ENCODE measurements at regions not wholly inside any gene's neighbourhood (a gene's known extent, or its start where the extent isn't known, plus 50 kb on each side); places are given as distances from the start of the nearest gene placed in this dataset.

- Histone ChIP-seq H3K4me2 (no peak overlapping the region), H4K20me1 (ENCODE audit: insufficient read depth, poor library complexity, severe bottlenecking) (no peaks in the 10 kb centered on the region), H3K79me2 (no peaks in the 10 kb centered on the region), H2AFZ (no peak overlapping the region), H3K27me3 (no peaks in the 10 kb centered on the region), H3K36me3 (replicated peaks; ENCODE audit: insufficient read depth, low read depth) (no peaks in the 10 kb centered on the region), H3K27ac (no peak overlapping the region), H3K9me3 (ENCODE audit: low read depth) (no peaks in the 10 kb centered on the region), H3K4me3 (no peak overlapping the region), H3K4me1 (ENCODE audit: insufficient read depth) (no peaks in the 10 kb centered on the region), H3K9me2 (replicated peaks; ENCODE audit: insufficient read depth) (no peaks in the 10 kb centered on the region)
- WGBS (ENCODE audit: low lambda C conversion rate, missing lambda C conversion rate): 87% methylated on average over 1 of the region's 1 CpG
- DNase-seq (ENCODE audit: low spot score): no peak
- TF ChIP-seq EZH2phosphoT487 (IDR thresholded peaks at IDR 0.05; ENCODE audit: low read depth, severe bottlenecking, unreplicated experiment) (no peak), EZH2 (IDR thresholded peaks at IDR 0.05; ENCODE audit: borderline replicate concordance) (no peak), CTCF (IDR thresholded peaks at IDR 0.05; ENCODE audit: poor library complexity) (no peak)
Measured at GRCh38 chr5:89137148-89137547, 254.2 kb upstream of the MEF2C start.

DNA sequence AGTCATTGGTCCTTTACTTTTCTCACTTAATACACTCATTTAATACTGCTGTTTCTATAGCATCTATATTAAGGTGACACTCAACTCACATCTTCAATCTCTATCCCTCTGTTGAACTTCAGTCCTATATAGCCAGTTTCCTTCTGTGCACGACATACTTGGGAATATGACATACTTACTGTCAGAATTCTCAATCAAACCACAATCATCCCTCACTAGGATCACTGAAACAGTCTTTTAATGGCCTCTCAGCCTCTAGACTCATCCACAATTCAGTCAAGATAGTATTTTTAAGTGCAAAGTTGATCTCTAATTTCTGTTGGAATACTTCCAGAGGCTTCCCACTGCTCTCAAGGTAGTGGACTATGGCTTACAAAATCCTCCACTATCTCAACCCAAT, 251.0 kb upstream of the MEF2C start:
- TF ChIP-seq EZH2 (IDR thresholded peaks at IDR 0.05; ENCODE audit: borderline replicate concordance): no peak
- TF ChIP-seq CTCF (IDR thresholded peaks at IDR 0.05; ENCODE audit: poor library complexity): no peak
- TF ChIP-seq EZH2phosphoT487 (IDR thresholded peaks at IDR 0.05; ENCODE audit: low read depth, severe bottlenecking, unreplicated experiment): no peak
- Histone ChIP-seq H3K9me3 (ENCODE audit: low read depth) (no peaks in the 10 kb centered on the region), H2AFZ (no peak overlapping the region), H3K27ac (no peak overlapping the region), H3K4me3 (no peak overlapping the region), H3K27me3 (no peaks in the 10 kb centered on the region), H3K4me1 (ENCODE audit: insufficient read depth) (peaks cover under 1% of the 10 kb centered on the region), H3K9me2 (replicated peaks; ENCODE audit: insufficient read depth) (no peaks in the 10 kb centered on the region), H3K36me3 (replicated peaks; ENCODE audit: insufficient read depth, low read depth) (no peaks in the 10 kb centered on the region), H3K4me2 (no peak overlapping the region), H3K79me2 (no peaks in the 10 kb centered on the region), H4K20me1 (ENCODE audit: insufficient read depth, poor library complexity, severe bottlenecking) (no peaks in the 10 kb centered on the region)
- DNase-seq (ENCODE audit: low spot score): no peak
- 94% methylated on average over 1 of the region's 1 CpG for WGBS (ENCODE audit: low lambda C conversion rate, missing lambda C conversion rate)

DNA sequence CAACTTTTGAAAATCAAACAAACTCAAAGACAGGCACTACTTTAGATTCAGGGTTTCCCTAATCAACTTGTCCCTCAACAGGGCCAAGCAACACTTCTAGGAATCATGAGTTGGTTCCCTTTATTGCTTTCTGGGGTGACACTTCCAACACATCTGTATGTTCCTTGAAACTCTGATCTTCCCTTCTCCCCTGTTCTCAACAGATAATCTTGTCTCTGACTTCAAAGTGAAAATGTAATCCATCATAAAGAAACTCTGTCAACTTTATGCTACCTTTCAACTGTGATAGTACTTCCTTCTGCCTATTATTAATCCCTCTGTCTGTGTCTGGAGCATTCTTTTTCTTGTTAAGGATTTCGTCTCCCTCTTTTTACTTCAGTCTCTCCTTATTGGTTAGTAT, 250.1 kb upstream of the MEF2C start:
- Histone ChIP-seq H3K9me2 (replicated peaks; ENCODE audit: insufficient read depth) (no peaks in the 10 kb centered on the region), H4K20me1 (ENCODE audit: insufficient read depth, poor library complexity, severe bottlenecking) (no peaks in the 10 kb centered on the region), H3K27ac (no peak overlapping the region), H3K4me3 (no peak overlapping the region), H3K36me3 (replicated peaks; ENCODE audit: insufficient read depth, low read depth) (no peaks in the 10 kb centered on the region), H3K79me2 (no peaks in the 10 kb centered on the region), H3K4me1 (ENCODE audit: insufficient read depth) (peaks cover 9% of the 10 kb centered on the region), H3K27me3 (no peaks in the 10 kb centered on the region), H2AFZ (no peak overlapping the region), H3K9me3 (ENCODE audit: low read depth) (no peaks in the 10 kb centered on the region), H3K4me2 (no peak overlapping the region)
- DNase-seq (ENCODE audit: low spot score): no peak
- TF ChIP-seq CTCF (IDR thresholded peaks at IDR 0.05; ENCODE audit: poor library complexity): no peak
- TF ChIP-seq EZH2 (IDR thresholded peaks at IDR 0.05; ENCODE audit: borderline replicate concordance): no peak
- no peak for TF ChIP-seq EZH2phosphoT487 (IDR thresholded peaks at IDR 0.05; ENCODE audit: low read depth, severe bottlenecking, unreplicated experiment)
- WGBS (ENCODE audit: low lambda C conversion rate, missing lambda C conversion rate): 79% methylated on average over 1 of the region's 1 CpG

GRCh38 chr5:89130851-89131250, 247.9 kb upstream of the MEF2C start:
- Histone ChIP-seq H3K36me3 (replicated peaks; ENCODE audit: insufficient read depth, low read depth) (no peaks in the 10 kb centered on the region), H2AFZ (no peak overlapping the region), H3K4me1 (ENCODE audit: insufficient read depth) (peaks cover 14% of the 10 kb centered on the region), H3K79me2 (no peaks in the 10 kb centered on the region), H4K20me1 (ENCODE audit: insufficient read depth, poor library complexity, severe bottlenecking) (no peaks in the 10 kb centered on the region), H3K27ac (no peak overlapping the region), H3K9me2 (replicated peaks; ENCODE audit: insufficient read depth) (no peaks in the 10 kb centered on the region), H3K4me3 (no peak overlapping the region), H3K9me3 (ENCODE audit: low read depth) (no peaks in the 10 kb centered on the region), H3K27me3 (no peaks in the 10 kb centered on the region), H3K4me2 (no peak overlapping the region)
- TF ChIP-seq EZH2phosphoT487 (IDR thresholded peaks at IDR 0.05; ENCODE audit: low read depth, severe bottlenecking, unreplicated experiment) (no peak), EZH2 (IDR thresholded peaks at IDR 0.05; ENCODE audit: borderline replicate concordance) (no peak), CTCF (IDR thresholded peaks at IDR 0.05; ENCODE audit: poor library complexity) (no peak)
- WGBS (ENCODE audit: low lambda C conversion rate, missing lambda C conversion rate): 96% methylated on average over 1 of the region's 1 CpG
- no peak for DNase-seq (ENCODE audit: low spot score)
